ENCODE measurements at regions not wholly inside any gene's neighbourhood (a gene's known extent, or its start where the extent isn't known, plus 50 kb on each side); places are given as distances from the start of the nearest gene placed in this dataset.

GRCh38 chr12:97260786-97261185 lies 201.8 kb upstream of the RMST start:
- Mint-ChIP-seq H3K36me3 (no peaks in the 10 kb centered on the region), H3K27me3 (no peaks in the 10 kb centered on the region), H3K4me3 (no peak overlapping the region), H3K9me3 (no peaks in the 10 kb centered on the region), H3K27ac (no peak overlapping the region), H3K4me1 (no peaks in the 10 kb centered on the region)
- ATAC-seq: no peak

- H3K4me3 Mint-ChIP-seq: no peak overlapping the region
- no peak overlapping the region for H3K27ac Mint-ChIP-seq
- no peaks in the 10 kb centered on the region for H3K4me1 Mint-ChIP-seq
- H3K9me3 Mint-ChIP-seq: peaks cover 3% of the 10 kb centered on the region
- no peaks in the 10 kb centered on the region for H3K36me3 Mint-ChIP-seq
- ATAC-seq: no peak
- peaks cover 8% of the 10 kb centered on the region for H3K27me3 Mint-ChIP-seq
Observed at GRCh38 chr12:97267166-97267565, 195.4 kb upstream of the RMST start.

GRCh38 chr12:97267594-97268202 lies 194.9 kb upstream of the RMST start:
- peaks cover 3% of the 10 kb centered on the region for H3K9me3 Mint-ChIP-seq
- H3K27me3 Mint-ChIP-seq: peaks cover 8% of the 10 kb centered on the region
- H3K4me1 Mint-ChIP-seq: no peaks in the 10 kb centered on the region
- H3K27ac Mint-ChIP-seq: no peak overlapping the region
- H3K4me3 Mint-ChIP-seq: no peak overlapping the region
- no peak for ATAC-seq
- no peaks in the 10 kb centered on the region for H3K36me3 Mint-ChIP-seq

DNA sequence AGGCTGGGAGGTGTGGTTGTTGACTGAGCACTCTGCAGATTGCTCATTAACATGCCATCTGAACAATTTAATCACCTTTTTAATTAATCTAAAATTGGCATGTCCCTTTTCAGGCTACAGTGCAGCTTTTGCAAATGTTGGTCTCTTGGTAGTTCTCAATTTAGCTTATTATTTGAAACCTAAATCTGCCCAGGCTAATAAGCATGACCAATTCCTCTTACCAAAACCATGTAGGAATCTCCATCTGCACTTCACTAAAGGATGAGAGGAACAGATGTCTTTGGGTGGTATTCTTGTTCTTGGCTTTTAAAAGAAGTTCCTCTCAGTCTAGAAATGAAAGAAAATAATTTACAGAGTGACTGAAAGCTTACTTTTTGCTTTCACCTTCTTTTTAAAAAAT lies 190.1 kb upstream of the RMST start:
- Mint-ChIP-seq H3K27me3 (peaks cover 15% of the 10 kb centered on the region), H3K36me3 (no peaks in the 10 kb centered on the region), H3K4me3 (no peak overlapping the region), H3K9me3 (peaks cover 3% of the 10 kb centered on the region), H3K4me1 (peaks cover 23% of the 10 kb centered on the region), H3K27ac (no peak overlapping the region)
- no peak for ATAC-seq

DNA sequence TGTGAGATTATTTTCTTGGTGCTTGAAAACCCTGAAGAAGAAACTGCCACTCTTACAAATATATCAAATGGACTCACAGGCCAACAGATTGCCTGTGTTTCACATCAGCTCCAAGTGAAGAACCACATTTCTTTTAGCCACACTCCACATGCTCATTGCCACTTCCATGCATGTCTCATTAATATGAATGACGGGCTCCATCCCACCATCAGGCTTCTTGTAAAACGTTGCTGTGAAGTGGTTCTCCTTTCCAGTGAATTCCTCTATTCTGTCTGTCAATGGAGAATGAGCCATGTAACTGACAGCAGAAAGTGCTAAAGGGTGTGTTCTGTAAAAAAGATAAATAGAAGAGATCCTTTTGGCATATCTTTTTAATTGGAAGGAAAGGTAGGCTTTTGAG lies 188.2 kb upstream of the RMST start:
- peaks cover 23% of the 10 kb centered on the region for H3K4me1 Mint-ChIP-seq
- ATAC-seq: no peak
- no peaks in the 10 kb centered on the region for H3K9me3 Mint-ChIP-seq
- H3K4me3 Mint-ChIP-seq: no peak overlapping the region
- no peaks in the 10 kb centered on the region for H3K36me3 Mint-ChIP-seq
- no peak overlapping the region for H3K27ac Mint-ChIP-seq
- peaks cover 15% of the 10 kb centered on the region for H3K27me3 Mint-ChIP-seq

GRCh38 chr12:97275256-97275655 lies 187.3 kb upstream of the RMST start:
- Mint-ChIP-seq H3K4me1 (peaks cover 23% of the 10 kb centered on the region), H3K9me3 (no peaks in the 10 kb centered on the region), H3K27me3 (peaks cover 15% of the 10 kb centered on the region), H3K36me3 (no peaks in the 10 kb centered on the region), H3K4me3 (no peak overlapping the region), H3K27ac (no peak overlapping the region)
- no peak for ATAC-seq

DNA sequence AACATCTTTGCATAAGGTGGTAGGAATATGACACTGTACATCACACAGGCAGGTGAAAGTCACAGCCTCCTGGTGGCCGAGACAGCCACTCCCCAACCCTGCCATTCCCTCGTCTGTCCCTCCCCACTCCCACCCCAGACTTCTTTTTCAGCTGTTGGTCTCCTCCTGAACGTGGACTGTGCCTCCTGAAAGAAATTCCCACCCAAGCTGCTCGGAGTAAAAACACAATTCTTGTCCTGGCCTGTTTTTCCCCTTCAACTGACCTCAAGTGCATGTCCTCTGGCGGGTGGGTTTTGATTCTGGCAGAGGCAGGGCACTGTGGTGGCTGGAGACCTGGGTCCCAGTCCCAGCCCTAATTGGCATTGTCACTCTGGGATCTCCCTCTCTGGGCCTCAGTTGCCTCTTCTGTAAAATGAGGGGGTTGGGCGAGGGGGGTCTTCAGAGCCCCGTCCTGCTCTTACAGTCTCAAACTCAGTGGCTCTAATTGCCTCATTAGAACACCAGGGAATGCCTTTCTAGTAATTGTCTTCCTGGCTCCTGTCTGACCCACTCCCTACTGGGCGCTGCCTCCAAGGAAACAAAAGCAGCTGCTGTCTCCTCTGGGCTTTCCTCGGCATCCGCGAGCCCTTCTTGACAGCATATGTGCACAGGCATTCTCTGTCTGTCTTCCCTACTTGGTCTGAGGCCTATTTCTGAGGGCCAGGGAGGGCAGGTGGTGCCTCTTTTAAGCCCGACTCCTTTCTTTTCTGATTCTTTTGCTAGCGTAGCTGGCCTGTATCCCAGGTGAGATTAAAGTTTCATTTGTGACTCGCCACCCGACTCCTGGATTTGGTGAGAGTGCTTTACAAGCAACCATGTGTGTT lies 186.6 kb upstream of the RMST start:
- ATAC-seq: no peak
- Mint-ChIP-seq H3K36me3 (no peaks in the 10 kb centered on the region), H3K9me3 (no peaks in the 10 kb centered on the region), H3K4me1 (peaks cover 23% of the 10 kb centered on the region), H3K27me3 (peaks cover 15% of the 10 kb centered on the region), H3K4me3 (no peak overlapping the region), H3K27ac (no peak overlapping the region)

- no peaks in the 10 kb centered on the region for H3K9me3 Mint-ChIP-seq
- H3K27me3 Mint-ChIP-seq: peaks cover 15% of the 10 kb centered on the region
- peaks cover 23% of the 10 kb centered on the region for H3K4me1 Mint-ChIP-seq
- no peak overlapping the region for H3K27ac Mint-ChIP-seq
- ATAC-seq: no peak
- H3K36me3 Mint-ChIP-seq: no peaks in the 10 kb centered on the region
- H3K4me3 Mint-ChIP-seq: no peak overlapping the region
Observed at GRCh38 chr12:97276661-97277429, 185.8 kb upstream of the RMST start.

GRCh38 chr12:97283297-97283696 lies 179.3 kb upstream of the RMST start:
- ATAC-seq: no peak

GRCh38 chr12:97288531-97288930 lies 174.1 kb upstream of the RMST start:
- no peak for ATAC-seq

More at GRCh38 chr12:97283297-97283696, 179.3 kb upstream of the RMST start:
- Mint-ChIP-seq H3K27me3 (no peaks in the 10 kb centered on the region), H3K4me3 (no peak overlapping the region), H3K36me3 (no peaks in the 10 kb centered on the region), H3K27ac (no peak overlapping the region), H3K9me3 (no peaks in the 10 kb centered on the region), H3K4me1 (no peaks in the 10 kb centered on the region)

DNA sequence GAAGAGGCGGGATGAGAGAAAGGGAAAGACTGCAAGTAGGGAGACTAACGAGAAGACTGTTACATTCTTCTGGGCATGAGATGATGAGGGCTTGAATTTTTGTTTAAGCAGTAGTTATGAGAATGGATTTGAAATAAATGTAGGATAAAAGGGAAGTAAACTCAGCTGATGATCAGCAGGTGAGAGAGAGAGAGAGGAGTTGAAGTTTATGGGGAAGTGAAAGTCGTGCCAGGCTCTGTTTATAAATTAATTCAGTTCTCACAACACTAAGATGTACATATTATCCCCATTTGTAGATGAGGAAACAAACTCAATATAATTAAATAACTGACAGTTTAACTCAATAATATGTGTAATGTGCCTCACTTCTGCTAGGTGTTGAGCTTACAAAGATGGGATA lies 170.0 kb upstream of the RMST start:
- no peaks in the 10 kb centered on the region for H3K9me3 Mint-ChIP-seq
- no peak overlapping the region for H3K4me3 Mint-ChIP-seq
- H3K4me1 Mint-ChIP-seq: peaks cover 28% of the 10 kb centered on the region
- H3K36me3 Mint-ChIP-seq: no peaks in the 10 kb centered on the region
- H3K27me3 Mint-ChIP-seq: no peaks in the 10 kb centered on the region
- peak overlapping the region; percentile 15 for H3K27ac Mint-ChIP-seq
- peak; percentile 84 for ATAC-seq

More at GRCh38 chr12:97288531-97288930, 174.1 kb upstream of the RMST start:
- Mint-ChIP-seq H3K9me3 (no peaks in the 10 kb centered on the region), H3K4me1 (peaks cover 28% of the 10 kb centered on the region), H3K36me3 (no peaks in the 10 kb centered on the region), H3K27ac (no peak overlapping the region), H3K4me3 (no peak overlapping the region), H3K27me3 (no peaks in the 10 kb centered on the region)

- H3K27ac Mint-ChIP-seq: no peak overlapping the region
- H3K36me3 Mint-ChIP-seq: no peaks in the 10 kb centered on the region
- no peaks in the 10 kb centered on the region for H3K9me3 Mint-ChIP-seq
- peaks cover 28% of the 10 kb centered on the region for H3K4me1 Mint-ChIP-seq
- no peak for ATAC-seq
- H3K4me3 Mint-ChIP-seq: no peak overlapping the region
- no peaks in the 10 kb centered on the region for H3K27me3 Mint-ChIP-seq
Observed at GRCh38 chr12:97293541-97293940, 169.1 kb upstream of the RMST start.

GRCh38 chr12:97299847-97300246 lies 162.8 kb upstream of the RMST start:
- H3K27ac Mint-ChIP-seq: no peak overlapping the region
- H3K36me3 Mint-ChIP-seq: no peaks in the 10 kb centered on the region
- no peaks in the 10 kb centered on the region for H3K4me1 Mint-ChIP-seq
- no peak for ATAC-seq
- no peak overlapping the region for H3K4me3 Mint-ChIP-seq
- peaks cover 12% of the 10 kb centered on the region for H3K27me3 Mint-ChIP-seq
- H3K9me3 Mint-ChIP-seq: no peaks in the 10 kb centered on the region

DNA sequence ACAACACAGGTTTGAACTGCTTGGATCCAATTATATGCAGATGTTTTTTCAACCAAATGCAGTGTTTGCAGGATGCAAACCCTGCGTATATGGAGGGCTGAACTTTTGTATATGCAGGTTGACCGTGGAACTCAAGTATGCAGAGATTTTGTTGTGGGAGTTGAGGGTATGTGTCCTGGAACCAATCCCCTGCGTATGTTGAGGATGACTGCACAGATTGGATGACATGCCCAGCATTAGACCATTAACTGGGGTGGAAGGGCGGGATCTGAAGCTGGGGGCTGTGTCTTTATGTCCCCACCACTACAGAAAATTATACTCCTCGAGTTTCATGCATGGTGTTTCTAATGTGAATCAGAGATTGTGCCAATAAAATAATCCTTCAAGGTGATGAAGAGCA lies 162.2 kb upstream of the RMST start:
- Mint-ChIP-seq H3K4me1 (no peaks in the 10 kb centered on the region), H3K9me3 (no peaks in the 10 kb centered on the region), H3K36me3 (no peaks in the 10 kb centered on the region), H3K27ac (no peak overlapping the region), H3K4me3 (no peak overlapping the region), H3K27me3 (peaks cover 12% of the 10 kb centered on the region)
- no peak for ATAC-seq

DNA sequence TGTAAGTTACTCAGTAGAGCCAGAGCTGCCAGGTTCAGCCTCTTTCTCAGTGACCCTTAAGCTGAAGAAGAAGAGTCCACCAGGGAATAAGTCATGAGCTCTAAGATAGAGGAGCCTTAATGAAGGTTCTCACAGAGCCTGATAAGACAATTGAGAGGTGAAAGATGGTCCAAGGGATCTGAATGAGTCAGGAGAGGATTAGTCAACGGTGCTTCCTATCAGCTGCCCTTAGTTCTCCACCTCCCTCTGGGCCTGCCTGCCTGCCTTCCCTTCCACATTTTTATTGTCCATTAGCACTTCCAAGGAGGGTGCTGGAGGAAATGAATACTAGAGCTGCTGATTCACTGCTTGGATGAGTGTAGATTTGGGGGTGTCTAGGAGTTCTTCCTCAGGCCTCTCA lies 161.7 kb upstream of the RMST start:
- Mint-ChIP-seq H3K9me3 (no peaks in the 10 kb centered on the region), H3K27ac (no peak overlapping the region), H3K36me3 (no peaks in the 10 kb centered on the region), H3K4me3 (no peak overlapping the region), H3K27me3 (peaks cover 12% of the 10 kb centered on the region), H3K4me1 (peaks cover 2% of the 10 kb centered on the region)
- ATAC-seq: no peak
